Spleen (tissue), 7 donors: ENCODE measurements at regions not wholly inside any gene's neighbourhood (a gene's known extent, or its start where the extent isn't known, plus 50 kb on each side); places are given as distances from the start of the nearest gene placed in this dataset.

ENCODE experiments used
- POLR2A ChIP-seq, 3 donors: fragments of 450-650 bp; IDR thresholded peaks; one replicate each; pipeline ENCODE4 v1.5.1; 2017; ENCODE audit warnings: antibody characterized with exemption in 3 of 3, mild to moderate bottlenecking in 1 of 3
- POLR2AphosphoS5 ChIP-seq, 3 donors: sonication (generic); formaldehyde crosslinking; IDR thresholded peaks; one replicate each; pipeline ENCODE4 v1.5.1; 2017; ENCODE audit warnings: antibody characterized with exemption in 3 of 3
- TF ChIP-seq, protein P1 (sequence below), 11 experiments: fragments of 200-600 bp in 7 of 11; fragments of 450-650 bp in 4 of 11; sonication (generic) in 4 of 11; IDR thresholded peaks in 8 of 11; conservative IDR thresholded peaks in 3 of 11; 1 replicate in 7 of 11; 2 replicates in 4 of 11; pipeline versions ENCODE4 v1.4.0 to v1.8.0; 2016 to 2021; ENCODE audit warnings: antibody characterized with exemption in 11 of 11, inconsistent platforms in 4 of 11, mild to moderate bottlenecking in 1 of 11
- donor health status: DM: no; HTN: no; CAD: no; lungs with moderate emphysema.
- donor health status: DM: no; HTN: no; CAD: no.
- donor health status: DM: no; HTN: no; CAD: no.

DNA sequence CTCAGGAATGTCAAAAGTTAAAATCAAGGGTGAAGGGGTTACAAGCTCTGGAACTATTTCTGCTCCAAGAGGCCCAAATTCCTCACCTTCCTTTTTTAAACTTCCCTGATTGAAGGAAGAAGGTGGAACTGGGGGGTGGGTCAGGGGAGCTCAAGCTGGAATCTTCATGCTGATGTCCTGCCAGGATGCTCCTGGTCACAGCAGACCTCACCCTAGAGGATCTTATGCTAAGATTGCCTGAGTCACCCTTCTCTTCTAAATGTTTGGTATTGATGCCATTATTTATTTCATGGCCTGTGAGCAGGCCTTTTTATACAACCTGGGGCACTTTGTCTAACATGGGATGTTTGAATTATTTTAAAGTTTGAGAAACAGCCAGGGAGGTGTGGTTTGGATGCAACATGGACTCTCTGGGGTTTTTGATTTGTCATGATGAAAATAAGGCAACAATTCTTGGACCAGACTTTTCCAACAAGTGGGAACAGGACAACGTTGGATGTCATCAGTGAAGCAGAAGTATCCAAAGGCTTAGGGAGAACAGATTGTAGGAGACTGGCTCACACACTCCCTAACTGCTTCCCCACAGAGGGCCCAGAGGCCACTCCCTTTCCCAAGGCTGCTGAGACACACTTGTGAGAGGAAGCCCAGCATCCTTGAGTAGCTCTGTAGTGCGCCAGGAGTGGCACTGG, 420.2 kb upstream of the MEX3C start:
- TF ChIP-seq, protein P1, sequence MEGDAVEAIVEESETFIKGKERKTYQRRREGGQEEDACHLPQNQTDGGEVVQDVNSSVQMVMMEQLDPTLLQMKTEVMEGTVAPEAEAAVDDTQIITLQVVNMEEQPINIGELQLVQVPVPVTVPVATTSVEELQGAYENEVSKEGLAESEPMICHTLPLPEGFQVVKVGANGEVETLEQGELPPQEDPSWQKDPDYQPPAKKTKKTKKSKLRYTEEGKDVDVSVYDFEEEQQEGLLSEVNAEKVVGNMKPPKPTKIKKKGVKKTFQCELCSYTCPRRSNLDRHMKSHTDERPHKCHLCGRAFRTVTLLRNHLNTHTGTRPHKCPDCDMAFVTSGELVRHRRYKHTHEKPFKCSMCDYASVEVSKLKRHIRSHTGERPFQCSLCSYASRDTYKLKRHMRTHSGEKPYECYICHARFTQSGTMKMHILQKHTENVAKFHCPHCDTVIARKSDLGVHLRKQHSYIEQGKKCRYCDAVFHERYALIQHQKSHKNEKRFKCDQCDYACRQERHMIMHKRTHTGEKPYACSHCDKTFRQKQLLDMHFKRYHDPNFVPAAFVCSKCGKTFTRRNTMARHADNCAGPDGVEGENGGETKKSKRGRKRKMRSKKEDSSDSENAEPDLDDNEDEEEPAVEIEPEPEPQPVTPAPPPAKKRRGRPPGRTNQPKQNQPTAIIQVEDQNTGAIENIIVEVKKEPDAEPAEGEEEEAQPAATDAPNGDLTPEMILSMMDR (IDR thresholded peaks at IDR 0.05 in 8 of 11, conservative IDR thresholded peaks at IDR 0.05 in 3 of 11): no peak
- TF ChIP-seq POLR2AphosphoS5 (IDR thresholded peaks at IDR 0.05) (no peak), POLR2A (IDR thresholded peaks at IDR 0.05) (no peak)
